AG09319 (cell line): ENCODE measurements at regions not wholly inside any gene's neighbourhood (a gene's known extent, or its start where the extent isn't known, plus 50 kb on each side); places are given as distances from the start of the nearest gene placed in this dataset.

Experiments used
- DNase-seq: peaks from one replicate; pipeline ENCODE4 v3.0.0-alpha.2; 2010; ENCODE audit warnings: low read depth; ENCODE audit errors: extremely low read depth
- TF ChIP-seq, protein P1 (sequence below): IDR thresholded peaks from 2 replicates; pipeline ENCODE4 v1.5.1; 2011; ENCODE audit warnings: low read depth, mild to moderate bottlenecking, inconsistent platforms, low read length, moderate library complexity

- no peak for DNase-seq
- TF ChIP-seq, protein P1, sequence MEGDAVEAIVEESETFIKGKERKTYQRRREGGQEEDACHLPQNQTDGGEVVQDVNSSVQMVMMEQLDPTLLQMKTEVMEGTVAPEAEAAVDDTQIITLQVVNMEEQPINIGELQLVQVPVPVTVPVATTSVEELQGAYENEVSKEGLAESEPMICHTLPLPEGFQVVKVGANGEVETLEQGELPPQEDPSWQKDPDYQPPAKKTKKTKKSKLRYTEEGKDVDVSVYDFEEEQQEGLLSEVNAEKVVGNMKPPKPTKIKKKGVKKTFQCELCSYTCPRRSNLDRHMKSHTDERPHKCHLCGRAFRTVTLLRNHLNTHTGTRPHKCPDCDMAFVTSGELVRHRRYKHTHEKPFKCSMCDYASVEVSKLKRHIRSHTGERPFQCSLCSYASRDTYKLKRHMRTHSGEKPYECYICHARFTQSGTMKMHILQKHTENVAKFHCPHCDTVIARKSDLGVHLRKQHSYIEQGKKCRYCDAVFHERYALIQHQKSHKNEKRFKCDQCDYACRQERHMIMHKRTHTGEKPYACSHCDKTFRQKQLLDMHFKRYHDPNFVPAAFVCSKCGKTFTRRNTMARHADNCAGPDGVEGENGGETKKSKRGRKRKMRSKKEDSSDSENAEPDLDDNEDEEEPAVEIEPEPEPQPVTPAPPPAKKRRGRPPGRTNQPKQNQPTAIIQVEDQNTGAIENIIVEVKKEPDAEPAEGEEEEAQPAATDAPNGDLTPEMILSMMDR: no peak
Measured at GRCh38 chr4:162522724-162523123, 358.9 kb upstream of the FSTL5 start.

GRCh38 chr4:162510937-162511336 lies 347.1 kb upstream of the FSTL5 start:
- no peak for DNase-seq
- TF ChIP-seq, protein P1: no peak

GRCh38 chr4:162510115-162510514 lies 346.3 kb upstream of the FSTL5 start:
- DNase-seq: no peak
- TF ChIP-seq, protein P1: no peak

GRCh38 chr4:162509333-162509732 lies 345.5 kb upstream of the FSTL5 start:
- TF ChIP-seq, protein P1: no peak

GRCh38 chr4:162506253-162506652 lies 342.5 kb upstream of the FSTL5 start:
- no peak for DNase-seq
- TF ChIP-seq, protein P1: no peak

More at GRCh38 chr4:162509333-162509732, 345.5 kb upstream of the FSTL5 start:
- no peak for DNase-seq

DNA sequence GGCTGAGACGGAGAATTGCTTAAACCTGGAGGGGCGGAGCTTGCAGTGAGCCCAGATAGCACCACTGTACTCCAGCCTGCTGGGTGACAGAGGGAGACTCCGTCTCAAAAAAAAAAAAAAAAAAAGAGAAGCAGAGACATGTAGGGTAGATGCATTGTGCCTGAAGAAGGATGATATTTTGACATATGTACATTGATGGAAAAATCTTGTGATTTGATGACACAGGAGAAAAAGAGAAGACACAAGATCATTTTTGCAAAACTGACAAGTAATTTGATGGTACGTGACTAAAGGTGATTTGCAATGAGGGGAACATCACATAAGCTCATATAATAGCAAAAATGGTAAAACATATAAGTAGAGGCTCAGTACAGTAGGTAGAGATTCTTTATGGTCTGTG lies 340.1 kb upstream of the FSTL5 start:
- TF ChIP-seq, protein P1: no peak
- DNase-seq: no peak

GRCh38 chr4:162502109-162502508 lies 338.3 kb upstream of the FSTL5 start:
- TF ChIP-seq, protein P1: no peak

GRCh38 chr4:162499478-162499877 lies 335.7 kb upstream of the FSTL5 start:
- no peak for DNase-seq
- TF ChIP-seq, protein P1: peak; percentile 14

More at GRCh38 chr4:162502109-162502508, 338.3 kb upstream of the FSTL5 start:
- no peak for DNase-seq
